ENCODE measurements at regions not wholly inside any gene's neighbourhood (a gene's known extent, or its start where the extent isn't known, plus 50 kb on each side); places are given as distances from the start of the nearest gene placed in this dataset.
"Not testable (repeated sequence)": the region's sequence is repeated elsewhere in the genome, so short reads cannot be mapped to it uniquely, and the experiment has no call there.

- in situ Hi-C loops (cut with MboI); H3K9ac ChIP-seq (ENCODE audit: insufficient read depth in 1 of 2, low read depth in 2 of 2, low read length in 2 of 2); H3K27me3 ChIP-seq (ENCODE audit: control insufficient read depth in 2 of 2, insufficient read depth in 2 of 2, low read length in 2 of 2); H3K4me2 ChIP-seq (ENCODE audit: insufficient read depth, low read length); H3K36me3 ChIP-seq (ENCODE audit: control insufficient read depth, insufficient read depth, low read length); H3K4me3 ChIP-seq; intact Hi-C loops (cut with micrococcal nuclease); H3K27ac ChIP-seq (ENCODE audit: extremely low read depth, low read depth, low read length); CTCF ChIA-PET (ENCODE audit: low intra/inter-chr PET ratio); POLR2A ChIA-PET; H3K79me2 ChIP-seq (ENCODE audit: control insufficient read depth, insufficient read depth, low read length); ATAC-seq; H3K9me1 ChIP-seq (ENCODE audit: control insufficient read depth, insufficient read depth, low read length); H4K20me1 ChIP-seq (replicated peaks; ENCODE audit: control insufficient read depth, insufficient read depth, low read length); H3K9me3 ChIP-seq (replicated peaks; ENCODE audit: control insufficient read depth, insufficient read depth, low read depth, low read length); BruUV-seq (replicated peaks); TF ChIP-seq TOE1 (CRISPR knock-in tag; IDR thresholded peaks at IDR 0.05; ENCODE audit: borderline replicate concordance, low read depth); REST (CRISPR knock-in tag; IDR thresholded peaks at IDR 0.05; ENCODE audit: low read depth): not testable (repeated sequence)
- DNase-seq (ENCODE audit: extremely low read depth in 1 of 4, low spot score in 3 of 4) (peak; percentile 66 to 72 (median 70)), FAIRE-seq (peak; percentile 46)
- H3K4me1 ChIP-seq (replicated peaks in 1 of 2; ENCODE audit: control insufficient read depth in 2 of 2, insufficient read depth in 2 of 2, low read length in 2 of 2), result peaks cover 0 to 22% of the 10 kb centered on the region in 2 experiments; a peak in 2 of 5 replicates
- 16% methylated on average over 4 of the region's 4 CpGs for WGBS (ENCODE audit: insufficient coverage, low coverage, missing lambda C conversion rate)
- H2AFZ ChIP-seq (ENCODE audit: low read depth, low read length), result peak overlapping the region; percentile 84; the same call in 1 of the 2 replicates
- TF ChIP-seq, protein P1, sequence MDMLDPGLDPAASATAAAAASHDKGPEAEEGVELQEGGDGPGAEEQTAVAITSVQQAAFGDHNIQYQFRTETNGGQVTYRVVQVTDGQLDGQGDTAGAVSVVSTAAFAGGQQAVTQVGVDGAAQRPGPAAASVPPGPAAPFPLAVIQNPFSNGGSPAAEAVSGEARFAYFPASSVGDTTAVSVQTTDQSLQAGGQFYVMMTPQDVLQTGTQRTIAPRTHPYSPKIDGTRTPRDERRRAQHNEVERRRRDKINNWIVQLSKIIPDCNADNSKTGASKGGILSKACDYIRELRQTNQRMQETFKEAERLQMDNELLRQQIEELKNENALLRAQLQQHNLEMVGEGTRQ (CRISPR knock-in tag; IDR thresholded peaks at IDR 0.05), result peak; percentile 89
- TF ChIP-seq NFYB (IDR thresholded peaks at IDR 0.05; ENCODE audit: extremely low read depth, insufficient read length) (peak; percentile 50), MNT (conservative IDR thresholded peaks at IDR 0.05) (0 out of 4 replicates have a peak, but pooled peaks of 1 of the 2 experiments have one; percentile 41), TOE1 (IDR thresholded peaks at IDR 0.05; ENCODE audit: borderline replicate concordance) (peak; percentile 93), TFAP4 (CRISPR knock-in tag; IDR thresholded peaks at IDR 0.05; ENCODE audit: borderline replicate concordance) (0 out of 2 replicates have a peak, but pooled peaks have one; percentile 26), DIDO1 (tag; IDR thresholded peaks at IDR 0.05; ENCODE audit: low read depth) (peak; percentile 57; the same call in 1 of the 2 replicates), REST (IDR thresholded peaks at IDR 0.05; ENCODE audit: borderline replicate concordance) (peak; percentile 56)
- TF ChIP-seq, protein P2, sequence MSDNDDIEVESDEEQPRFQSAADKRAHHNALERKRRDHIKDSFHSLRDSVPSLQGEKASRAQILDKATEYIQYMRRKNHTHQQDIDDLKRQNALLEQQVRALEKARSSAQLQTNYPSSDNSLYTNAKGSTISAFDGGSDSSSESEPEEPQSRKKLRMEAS (CRISPR knock-in tag; IDR thresholded peaks at IDR 0.05), result 0 out of 2 replicates have a peak, but pooled peaks have one; percentile 35
Measured at GRCh38 chr4:4026708-4027107, 200.0 kb downstream of the OTOP1 start.

Data from K562 (cell line).